ENCODE measurements at regions not wholly inside any gene's neighbourhood (a gene's known extent, or its start where the extent isn't known, plus 50 kb on each side); places are given as distances from the start of the nearest gene placed in this dataset.

DNA sequence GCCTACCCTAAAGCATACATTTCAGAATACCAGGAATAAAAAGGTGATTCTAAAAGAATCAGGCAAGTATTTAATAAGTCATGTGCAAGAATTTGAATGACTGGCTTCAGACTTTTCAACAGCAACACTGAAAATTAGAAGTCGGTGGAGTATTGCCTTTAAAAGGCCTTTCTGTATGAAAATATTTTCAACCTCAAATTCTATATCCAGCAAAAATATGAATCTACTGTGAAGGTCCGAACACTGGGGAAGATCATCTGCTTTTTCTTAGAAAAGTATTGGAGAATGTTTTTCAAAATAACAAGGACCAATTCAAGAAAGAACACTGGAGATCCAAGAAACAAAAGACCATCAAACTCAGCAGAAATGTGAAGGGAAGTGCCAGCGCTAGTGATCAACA, 459.5 kb upstream of the KLF12 start:
- TF ChIP-seq, protein P1, sequence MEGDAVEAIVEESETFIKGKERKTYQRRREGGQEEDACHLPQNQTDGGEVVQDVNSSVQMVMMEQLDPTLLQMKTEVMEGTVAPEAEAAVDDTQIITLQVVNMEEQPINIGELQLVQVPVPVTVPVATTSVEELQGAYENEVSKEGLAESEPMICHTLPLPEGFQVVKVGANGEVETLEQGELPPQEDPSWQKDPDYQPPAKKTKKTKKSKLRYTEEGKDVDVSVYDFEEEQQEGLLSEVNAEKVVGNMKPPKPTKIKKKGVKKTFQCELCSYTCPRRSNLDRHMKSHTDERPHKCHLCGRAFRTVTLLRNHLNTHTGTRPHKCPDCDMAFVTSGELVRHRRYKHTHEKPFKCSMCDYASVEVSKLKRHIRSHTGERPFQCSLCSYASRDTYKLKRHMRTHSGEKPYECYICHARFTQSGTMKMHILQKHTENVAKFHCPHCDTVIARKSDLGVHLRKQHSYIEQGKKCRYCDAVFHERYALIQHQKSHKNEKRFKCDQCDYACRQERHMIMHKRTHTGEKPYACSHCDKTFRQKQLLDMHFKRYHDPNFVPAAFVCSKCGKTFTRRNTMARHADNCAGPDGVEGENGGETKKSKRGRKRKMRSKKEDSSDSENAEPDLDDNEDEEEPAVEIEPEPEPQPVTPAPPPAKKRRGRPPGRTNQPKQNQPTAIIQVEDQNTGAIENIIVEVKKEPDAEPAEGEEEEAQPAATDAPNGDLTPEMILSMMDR (conservative IDR thresholded peaks at IDR 0.05; ENCODE audit: low read depth in 2 of 2) = no peak
- TF ChIP-seq, protein P2, sequence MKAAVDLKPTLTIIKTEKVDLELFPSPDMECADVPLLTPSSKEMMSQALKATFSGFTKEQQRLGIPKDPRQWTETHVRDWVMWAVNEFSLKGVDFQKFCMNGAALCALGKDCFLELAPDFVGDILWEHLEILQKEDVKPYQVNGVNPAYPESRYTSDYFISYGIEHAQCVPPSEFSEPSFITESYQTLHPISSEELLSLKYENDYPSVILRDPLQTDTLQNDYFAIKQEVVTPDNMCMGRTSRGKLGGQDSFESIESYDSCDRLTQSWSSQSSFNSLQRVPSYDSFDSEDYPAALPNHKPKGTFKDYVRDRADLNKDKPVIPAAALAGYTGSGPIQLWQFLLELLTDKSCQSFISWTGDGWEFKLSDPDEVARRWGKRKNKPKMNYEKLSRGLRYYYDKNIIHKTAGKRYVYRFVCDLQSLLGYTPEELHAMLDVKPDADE (IDR thresholded peaks at IDR 0.05) = no peak
- TF ChIP-seq EZH2 (IDR thresholded peaks at IDR 0.05; ENCODE audit: low read depth, unreplicated experiment) = no peak
